B cell (primary cell): ENCODE measurements at regions not wholly inside any gene's neighbourhood (a gene's known extent, or its start where the extent isn't known, plus 50 kb on each side); places are given as distances from the start of the nearest gene placed in this dataset.

Source experiments
- ATAC-seq: fragments of 200-7000 bp; cut with Tn5 transposase; one replicate; pipeline ENCODE4 v1.10.0; 2021; ENCODE audit warnings: low read depth, mild to moderate bottlenecking, moderate number of reproducible peaks, moderate library complexity
- CTCF ChIA-PET: fragments of 350-600 bp; sonication (Branson Sonifier 250); formaldehyde crosslinking; loops from one replicate; lab custom pipeline; 2021; ENCODE audit warnings: antibody characterized with exemption, inconsistent platforms; lab: Charles Lee
- POLR2A ChIA-PET: fragments of 350-600 bp; sonication (Branson Sonifier 250); formaldehyde crosslinking; loops from one replicate; lab custom pipeline; 2021; ENCODE audit warnings: antibody characterized with exemption; lab: Charles Lee
- DNase-seq: peaks from one replicate; pipeline ENCODE4 v3.0.0; 2013
- H2AFZ ChIP-seq: 2 replicates; pipeline ENCODE4 v1.6.1; 2012; ENCODE audit warnings: mild to moderate bottlenecking, low read depth, low read length; ENCODE audit not compliant: insufficient read depth, poor library complexity, severe bottlenecking
- H3K27ac ChIP-seq, 2 donors: 1 replicate in 1 of 2; 2 replicates in 1 of 2; pipeline ENCODE4 v1.5.1; 2012 to 2013; ENCODE audit warnings: low read length in 2 of 2, mild to moderate bottlenecking in 2 of 2, moderate library complexity in 1 of 2
- H3K27me3 ChIP-seq, 4 experiments: fragments of 200-600 bp in 1 of 4; sonication (generic) in 1 of 4; replicated peaks in 1 of 4; 1 replicate in 2 of 4; 2 replicates in 2 of 4; pipeline versions ENCODE4 v1.6.1 to v1.7.0; 2013 to 2016; ENCODE audit warnings: low read length in 3 of 4, mild to moderate bottlenecking in 2 of 4, mixed read lengths in 1 of 4, moderate library complexity in 1 of 4; ENCODE audit not compliant: insufficient read depth in 4 of 4, control insufficient read depth in 3 of 4; ENCODE audit errors: control extremely low read depth in 1 of 4
- H3K36me3 ChIP-seq, 2 experiments: replicated peaks in 1 of 2; 1 replicate in 1 of 2; 2 replicates in 1 of 2; pipeline versions ENCODE4 v1.6.1 to v1.7.1; 2013; ENCODE audit warnings: low read length in 1 of 2; ENCODE audit not compliant: insufficient read depth in 2 of 2, control insufficient read depth in 1 of 2; ENCODE audit errors: control extremely low read depth in 1 of 2, extremely low read depth in 1 of 2
- H3K4me1 ChIP-seq, 2 donors: fragments of 200-600 bp in 1 of 2; sonication (generic) in 1 of 2; 1 replicate in 1 of 2; 2 replicates in 1 of 2; pipeline versions ENCODE4 v1.5.1 to v1.6.1; 2013 to 2017; ENCODE audit warnings: low read length in 2 of 2; ENCODE audit not compliant: control insufficient read depth in 2 of 2, insufficient read depth in 2 of 2
- H3K4me2 ChIP-seq: replicated peaks from 2 replicates; pipeline ENCODE3; 2012; ENCODE audit warnings: mild to moderate bottlenecking, low read depth, low read length; ENCODE audit not compliant: poor library complexity, severe bottlenecking
- H3K4me3 ChIP-seq, 5 experiments: fragments of 200-600 bp in 1 of 5; sonication (generic) in 1 of 5; 1 replicate in 3 of 5; 2 replicates in 2 of 5; pipeline versions ENCODE4 v1.5.1 to v1.7.0; 2011 to 2016; ENCODE audit warnings: low read length in 4 of 5, mild to moderate bottlenecking in 4 of 5, low read depth in 2 of 5, control low read depth in 1 of 5, moderate library complexity in 1 of 5; ENCODE audit not compliant: insufficient read depth in 1 of 5; ENCODE audit errors: control extremely low read depth in 1 of 5, extremely low read depth in 1 of 5
- H3K79me2 ChIP-seq: fragments of 200-600 bp; sonication (generic); one replicate; pipeline ENCODE4 v1.6.0; 2016; ENCODE audit warnings: low read length; ENCODE audit not compliant: control insufficient read depth, insufficient read depth
- H3K9ac ChIP-seq: fragments of 200-600 bp; sonication (generic); 2 replicates; pipeline ENCODE4 v1.6.1; 2017; ENCODE audit warnings: mild to moderate bottlenecking, low read length, moderate library complexity
- H3K9me3 ChIP-seq, 3 donors: one replicate each; pipeline versions ENCODE4 v1.6.1 to v1.7.1; 2013; ENCODE audit warnings: low read length in 2 of 3; ENCODE audit not compliant: control insufficient read depth in 2 of 3, insufficient read depth in 1 of 3; ENCODE audit errors: control extremely low read depth in 1 of 3
- H4K20me1 ChIP-seq: 2 replicates; pipeline ENCODE4 v1.6.0; 2012; ENCODE audit warnings: mild to moderate bottlenecking, low read length; ENCODE audit not compliant: insufficient read depth, control insufficient read depth, poor library complexity, severe bottlenecking
- H3K27ac Mint-ChIP-seq: one replicate; pipeline ENCODE4 v1.8.0; 2021; ENCODE audit warnings: mixed read lengths
- H3K27me3 Mint-ChIP-seq: one replicate; pipeline ENCODE4 v1.8.0; 2021; ENCODE audit warnings: mixed read lengths
- H3K4me1 Mint-ChIP-seq: one replicate; pipeline ENCODE4 v1.8.0; 2021; ENCODE audit warnings: mixed read lengths
- H3K4me3 Mint-ChIP-seq: one replicate; pipeline ENCODE4 v1.8.0; 2021; ENCODE audit warnings: mixed read lengths
- H3K9me3 Mint-ChIP-seq: one replicate; pipeline ENCODE4 v1.8.0; 2022; ENCODE audit warnings: mixed read lengths; ENCODE audit not compliant: insufficient read depth
- CTCF ChIP-seq: fragments of 200-600 bp; IDR thresholded peaks from one replicate; pipeline ENCODE4 v1.8.0; 2022; ENCODE audit warnings: antibody characterized with exemption, mild to moderate bottlenecking
- EZH2 ChIP-seq: IDR thresholded peaks from 2 replicates; pipeline ENCODE4 v1.6.1; 2012; ENCODE audit warnings: borderline replicate concordance, low read depth, mild to moderate bottlenecking, moderate library complexity, low read length; ENCODE audit not compliant: insufficient read depth, poor library complexity, severe bottlenecking
- WGBS: methylation state at CpG from one replicate; pipeline ENCODE4 v1.1.5; 2013; ENCODE audit warnings: missing lambda C conversion rate; ENCODE audit not compliant: insufficient coverage; 5-methylcytosine and 5-hydroxymethylcytosine counted together
- intact Hi-C: fragments of 100-400 bp; cut with micrococcal nuclease; formaldehyde crosslinking; loops from one replicate; pipeline ENCODE4 v1.10.0; 2022

GRCh38 chr3:80998022-80998421, 763.4 kb downstream of the GBE1 start:
- no peak for ATAC-seq
- no peak overlapping the region for H3K4me2 ChIP-seq
- peaks cover 0 to under 1% (median 0%) of the 10 kb centered on the region in 3 donors for H3K9me3 ChIP-seq
- H3K27me3 ChIP-seq: no peaks in the 10 kb centered on the region
- no peaks in the 10 kb centered on the region for H3K79me2 ChIP-seq
- H2AFZ ChIP-seq: no peak overlapping the region
- no peak for DNase-seq
- H3K9me3 Mint-ChIP-seq: peaks cover 5% of the 10 kb centered on the region
- no peak overlapping the region for H3K27ac ChIP-seq
- no CpG with 5 or more reads among the region's 2 CpGs for WGBS
- ChIA-PET CTCF (no interaction called here), POLR2A (no interaction called here)
- H3K4me3 ChIP-seq: no peak overlapping the region
- no peaks in the 10 kb centered on the region for H3K36me3 ChIP-seq
- H3K9ac ChIP-seq: no peak overlapping the region
- no peaks in the 10 kb centered on the region for H3K4me1 Mint-ChIP-seq
- no peak overlapping the region for H3K27ac Mint-ChIP-seq
- no peaks in the 10 kb centered on the region for H3K27me3 Mint-ChIP-seq
- intact Hi-C loops: no loop called here
- H3K4me1 ChIP-seq: no peaks in the 10 kb centered on the region
- no peaks in the 10 kb centered on the region for H4K20me1 ChIP-seq
- TF ChIP-seq CTCF (no peak), EZH2 (no peak)
- no peak overlapping the region for H3K4me3 Mint-ChIP-seq

DNA sequence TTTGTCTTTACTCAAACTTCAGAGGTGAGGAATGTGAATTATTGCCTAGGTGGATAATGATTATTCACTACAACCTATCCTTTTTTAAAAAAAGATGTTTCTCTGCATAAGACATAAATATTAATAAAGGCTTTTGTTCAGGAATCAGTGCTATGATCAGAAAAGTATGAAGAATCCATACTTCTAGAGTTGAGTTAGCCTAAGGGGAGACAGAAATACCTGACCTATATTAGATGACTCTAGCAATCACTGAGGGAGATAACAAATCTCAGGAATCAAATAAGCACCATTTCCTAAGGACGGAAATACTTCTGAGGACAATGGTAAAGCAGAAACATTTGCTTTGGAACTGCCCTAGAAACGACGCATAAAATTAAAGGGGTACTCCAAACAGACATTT, 763.8 kb downstream of the GBE1 start:
- Mint-ChIP-seq H3K27me3 (no peaks in the 10 kb centered on the region), H3K4me1 (no peaks in the 10 kb centered on the region), H3K27ac (no peak overlapping the region), H3K4me3 (no peak overlapping the region), H3K9me3 (peaks cover 5% of the 10 kb centered on the region)
- Histone ChIP-seq H3K27ac (no peak overlapping the region), H3K36me3 (no peaks in the 10 kb centered on the region), H3K4me2 (no peak overlapping the region), H3K27me3 (no peaks in the 10 kb centered on the region), H3K4me3 (no peak overlapping the region), H3K9me3 (no peaks in the 10 kb centered on the region), H3K79me2 (no peaks in the 10 kb centered on the region), H3K9ac (no peak overlapping the region), H2AFZ (no peak overlapping the region), H4K20me1 (no peaks in the 10 kb centered on the region), H3K4me1 (no peaks in the 10 kb centered on the region)
- ATAC-seq (no peak), DNase-seq (no peak)
- TF ChIP-seq CTCF (no peak), EZH2 (no peak)
- ChIA-PET POLR2A (no interaction called here), CTCF (no interaction called here)
- intact Hi-C loops: no loop called here
- no CpG with 5 or more reads among the region's 3 CpGs for WGBS
